ENCODE measurements at regions not wholly inside any gene's neighbourhood (a gene's known extent, or its start where the extent isn't known, plus 50 kb on each side); places are given as distances from the start of the nearest gene placed in this dataset.

GRCh38 chr6:14310960-14311359, 193.4 kb downstream of the CD83 start:
- Histone ChIP-seq H3K36me3 (no peaks in the 10 kb centered on the region), H3K4me1 (peaks cover 2% of the 10 kb centered on the region), H3K27ac (replicated peaks) (no peak overlapping the region), H3K27me3 (ENCODE audit: low read depth) (no peaks in the 10 kb centered on the region), H3K9me3 (replicated peaks) (no peaks in the 10 kb centered on the region), H3K4me3 (no peak overlapping the region)
- intact Hi-C loops (cut with micrococcal nuclease): no loop called here
- DNase-seq: no peak
- TF ChIP-seq CTCF (IDR thresholded peaks at IDR 0.05; ENCODE audit: borderline replicate concordance): no peak

GRCh38 chr6:14312587-14312986, 195.0 kb downstream of the CD83 start:
- intact Hi-C loops (cut with micrococcal nuclease): no loop called here
- H3K4me3 ChIP-seq: no peak overlapping the region
- no peaks in the 10 kb centered on the region for H3K9me3 ChIP-seq (replicated peaks)
- DNase-seq: no peak
- TF ChIP-seq CTCF (IDR thresholded peaks at IDR 0.05; ENCODE audit: borderline replicate concordance): no peak
- H3K27me3 ChIP-seq (ENCODE audit: low read depth): no peaks in the 10 kb centered on the region
- no peak overlapping the region for H3K27ac ChIP-seq (replicated peaks)
- no peaks in the 10 kb centered on the region for H3K4me1 ChIP-seq
- no peaks in the 10 kb centered on the region for H3K36me3 ChIP-seq

DNA sequence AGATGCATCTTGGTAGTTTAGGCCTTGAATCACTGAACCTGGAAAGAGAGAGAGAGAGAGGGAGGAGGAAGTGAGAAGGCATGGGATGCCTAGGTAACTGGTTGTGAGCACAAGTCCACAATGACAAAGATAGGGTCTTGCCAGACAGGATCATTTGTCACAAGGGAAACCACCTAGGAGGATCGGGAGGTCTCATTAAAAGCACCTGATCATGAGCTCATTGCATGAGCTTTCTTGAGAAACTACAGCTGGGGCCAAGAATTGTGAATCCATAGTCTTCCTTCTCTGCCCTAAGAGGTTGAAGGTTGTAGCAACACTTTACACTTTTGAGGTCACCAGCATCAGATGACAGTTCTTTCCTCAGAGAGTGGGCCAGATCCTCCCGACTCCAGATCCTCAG, 195.7 kb downstream of the CD83 start:
- Histone ChIP-seq H3K4me1 (no peaks in the 10 kb centered on the region), H3K9me3 (replicated peaks) (no peaks in the 10 kb centered on the region), H3K27ac (replicated peaks) (no peak overlapping the region), H3K36me3 (no peaks in the 10 kb centered on the region), H3K27me3 (ENCODE audit: low read depth) (no peaks in the 10 kb centered on the region), H3K4me3 (no peak overlapping the region)
- no peak for TF ChIP-seq CTCF (IDR thresholded peaks at IDR 0.05; ENCODE audit: borderline replicate concordance)
- intact Hi-C loops (cut with micrococcal nuclease): no loop called here
- DNase-seq: no peak

GRCh38 chr6:14315353-14315752, 197.8 kb downstream of the CD83 start:
- H3K27me3 ChIP-seq (ENCODE audit: low read depth): no peaks in the 10 kb centered on the region

GRCh38 chr6:14316651-14317386, 199.2 kb downstream of the CD83 start:
- no peak for TF ChIP-seq CTCF (IDR thresholded peaks at IDR 0.05; ENCODE audit: borderline replicate concordance)
- no peak for DNase-seq
- H3K4me1 ChIP-seq: no peaks in the 10 kb centered on the region
- H3K4me3 ChIP-seq: no peak overlapping the region
- no peaks in the 10 kb centered on the region for H3K27me3 ChIP-seq (ENCODE audit: low read depth)
- H3K36me3 ChIP-seq: no peaks in the 10 kb centered on the region
- no peak overlapping the region for H3K27ac ChIP-seq (replicated peaks)
- intact Hi-C loops (cut with micrococcal nuclease): no loop called here
- H3K9me3 ChIP-seq (replicated peaks): no peaks in the 10 kb centered on the region

More at GRCh38 chr6:14315353-14315752, 197.8 kb downstream of the CD83 start:
- H3K4me3 ChIP-seq: no peak overlapping the region
- H3K9me3 ChIP-seq (replicated peaks): no peaks in the 10 kb centered on the region
- DNase-seq: no peak
- no peak for TF ChIP-seq CTCF (IDR thresholded peaks at IDR 0.05; ENCODE audit: borderline replicate concordance)
- H3K4me1 ChIP-seq: no peaks in the 10 kb centered on the region
- no peak overlapping the region for H3K27ac ChIP-seq (replicated peaks)
- intact Hi-C loops (cut with micrococcal nuclease): no loop called here
- no peaks in the 10 kb centered on the region for H3K36me3 ChIP-seq
